ENCODE measurements at regions not wholly inside any gene's neighbourhood (a gene's known extent, or its start where the extent isn't known, plus 50 kb on each side); places are given as distances from the start of the nearest gene placed in this dataset.

DNA sequence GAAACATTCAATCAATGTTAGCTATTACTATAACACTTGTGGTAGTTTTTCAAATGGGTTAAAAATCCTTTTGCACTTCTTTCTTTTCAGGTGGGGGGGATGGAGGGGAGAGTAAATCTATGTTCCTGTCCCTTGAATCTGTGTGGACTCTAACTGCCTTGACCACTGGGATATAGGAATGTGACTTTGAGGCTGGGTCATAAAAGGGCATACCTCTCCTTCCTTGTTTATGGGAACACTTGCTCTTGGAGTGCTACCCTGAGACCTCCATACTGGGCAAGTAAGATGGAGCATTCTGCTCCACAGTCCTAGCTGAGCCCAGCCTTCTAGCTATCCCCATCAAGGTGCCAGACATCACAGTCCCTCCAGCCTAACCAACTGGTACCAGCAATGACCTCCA lies 89.3 kb upstream of the SIM2 start:
- TF ChIP-seq, protein P1, sequence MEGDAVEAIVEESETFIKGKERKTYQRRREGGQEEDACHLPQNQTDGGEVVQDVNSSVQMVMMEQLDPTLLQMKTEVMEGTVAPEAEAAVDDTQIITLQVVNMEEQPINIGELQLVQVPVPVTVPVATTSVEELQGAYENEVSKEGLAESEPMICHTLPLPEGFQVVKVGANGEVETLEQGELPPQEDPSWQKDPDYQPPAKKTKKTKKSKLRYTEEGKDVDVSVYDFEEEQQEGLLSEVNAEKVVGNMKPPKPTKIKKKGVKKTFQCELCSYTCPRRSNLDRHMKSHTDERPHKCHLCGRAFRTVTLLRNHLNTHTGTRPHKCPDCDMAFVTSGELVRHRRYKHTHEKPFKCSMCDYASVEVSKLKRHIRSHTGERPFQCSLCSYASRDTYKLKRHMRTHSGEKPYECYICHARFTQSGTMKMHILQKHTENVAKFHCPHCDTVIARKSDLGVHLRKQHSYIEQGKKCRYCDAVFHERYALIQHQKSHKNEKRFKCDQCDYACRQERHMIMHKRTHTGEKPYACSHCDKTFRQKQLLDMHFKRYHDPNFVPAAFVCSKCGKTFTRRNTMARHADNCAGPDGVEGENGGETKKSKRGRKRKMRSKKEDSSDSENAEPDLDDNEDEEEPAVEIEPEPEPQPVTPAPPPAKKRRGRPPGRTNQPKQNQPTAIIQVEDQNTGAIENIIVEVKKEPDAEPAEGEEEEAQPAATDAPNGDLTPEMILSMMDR (conservative IDR thresholded peaks at IDR 0.05; ENCODE audit: low read depth, low read length): no peak
- TF ChIP-seq EZH2 (IDR thresholded peaks at IDR 0.05; ENCODE audit: low read length, unreplicated experiment): no peak
